HepG2 (cell line): ENCODE measurements at regions not wholly inside any gene's neighbourhood (a gene's known extent, or its start where the extent isn't known, plus 50 kb on each side); places are given as distances from the start of the nearest gene placed in this dataset.
"Not testable (repeated sequence)": the region's sequence is repeated elsewhere in the genome, so short reads cannot be mapped to it uniquely, and the experiment has no call there.

ENCODE experiments used
- ATAC-seq: fragments of 200-7000 bp; cut with Tn5 transposase; 3 replicates; pipeline ENCODE4 v1.9.1; 2020; ENCODE audit warnings: mild to moderate bottlenecking, moderate library complexity
- BruUV-seq: library from RNA; stranded (reverse); fragments of 400-500 nt; replicated peaks from 2 replicates; lab custom pipeline; 2021; lab: Mats Ljungman, UMichigan
- CTCF ChIA-PET: fragments of 300-600 bp; formaldehyde crosslinking; extraction: SDS; loops from one replicate; lab custom pipeline; 2021; ENCODE audit warnings: low total read pairs, inconsistent platforms, low intra/inter-chr PET ratio; lab: Yijun Ruan, JAX
- POLR2A ChIA-PET: fragments of 350-600 bp; sonication (Branson Sonifier 250); formaldehyde crosslinking; loops from one replicate; lab custom pipeline; 2020; ENCODE audit warnings: antibody characterized with exemption, inconsistent platforms; lab: Yijun Ruan, JAX
- DNase-seq: peaks from one replicate; pipeline ENCODE4 v3.0.0-alpha.2; 2015; ENCODE audit warnings: low spot score
- FAIRE-seq: peaks from 3 replicates; lab custom pipeline; 2011; peaks lifted over from hg19 to GRCh38; lab: Jason Lieb, UNC
- H2AFZ ChIP-seq: one replicate; pipeline ENCODE4 v1.6.1; 2011; ENCODE audit warnings: low read length, inconsistent platforms
- H3K27ac ChIP-seq: fragments of 300-600 bp; 3 replicates; pipeline ENCODE4 v1.8.0; 2011; ENCODE audit warnings: mixed run types, mild to moderate bottlenecking, mixed read lengths, low read length, inconsistent platforms; ENCODE audit not compliant: insufficient read depth; ENCODE audit errors: extremely low read length
- H3K27me3 ChIP-seq, 2 experiments: fragments of 200-600 bp in 1 of 2; 2 replicates in 1 of 2; 3 replicates in 1 of 2; pipeline versions ENCODE4 v1.6.0 to v1.8.0; 2011; ENCODE audit warnings: low read length in 2 of 2, mild to moderate bottlenecking in 2 of 2, moderate library complexity in 2 of 2, inconsistent platforms in 1 of 2; ENCODE audit not compliant: insufficient read depth in 2 of 2, control insufficient read depth in 1 of 2
- H3K36me3 ChIP-seq, 2 experiments: fragments of 200-600 bp in 1 of 2; replicated peaks in 1 of 2; 2 replicates in 1 of 2; 3 replicates in 1 of 2; pipeline versions ENCODE4 v1.5.1 to v1.8.0; 2011; ENCODE audit warnings: low read length in 2 of 2, inconsistent platforms in 1 of 2; ENCODE audit not compliant: insufficient read depth in 2 of 2, control insufficient read depth in 1 of 2
- H3K4me1 ChIP-seq: 2 replicates; pipeline ENCODE4 v1.5.1; 2012; ENCODE audit warnings: low read length, inconsistent platforms; ENCODE audit not compliant: insufficient read depth
- H3K4me2 ChIP-seq: 2 replicates; pipeline ENCODE4 v1.6.0; 2011; ENCODE audit warnings: low read depth, low read length, inconsistent platforms
- H3K4me3 ChIP-seq, 3 experiments: fragments of 200-600 bp in 1 of 3; sonication (generic), shearing (Covaris generic) in 1 of 3; replicated peaks in 1 of 3; 2 replicates each; pipeline ENCODE4 v1.5.1; 2011 to 2016; ENCODE audit warnings: low read length in 3 of 3, inconsistent platforms in 2 of 3, low read depth in 2 of 3, mild to moderate bottlenecking in 2 of 3, control low read depth in 1 of 3, mixed read lengths in 1 of 3; ENCODE audit not compliant: insufficient read depth in 1 of 3
- H3K79me2 ChIP-seq: one replicate; pipeline ENCODE4 v1.6.1; 2011; ENCODE audit warnings: low read length, inconsistent platforms; ENCODE audit not compliant: insufficient read depth
- H3K9ac ChIP-seq: 2 replicates; pipeline ENCODE4 v1.6.0; 2011; ENCODE audit warnings: mild to moderate bottlenecking, low read depth, low read length, inconsistent platforms; ENCODE audit not compliant: insufficient read depth
- H3K9me3 ChIP-seq: 2 replicates; pipeline ENCODE4 v1.5.1; 2012; ENCODE audit warnings: mild to moderate bottlenecking, low read length
- H4K20me1 ChIP-seq: 2 replicates; pipeline ENCODE4 v1.6.0; 2011; ENCODE audit warnings: inconsistent platforms, mild to moderate bottlenecking, low read length, moderate library complexity; ENCODE audit not compliant: insufficient read depth
- WGBS: methylation state at CpG from one replicate; pipeline ENCODE4 v1.1.6; 2017; ENCODE audit warnings: low lambda C conversion rate; 5-methylcytosine and 5-hydroxymethylcytosine counted together
- in situ Hi-C: cut with HindIII; loops from 2 replicates; pipeline ENCODE4 v1.10.0; 2017; ENCODE audit warnings: low pct_unique_long_range_greater_than_20kb; ENCODE audit not compliant: extremely low pct_ligation_motif_present
- intact Hi-C: fragments of 100-400 bp; cut with micrococcal nuclease; formaldehyde crosslinking; loops from one replicate; pipeline ENCODE4 v1.10.0; 2022; ENCODE audit not compliant: unreplicated experiment
- TF ChIP-seq, protein P1 (sequence below): sonication (generic); formaldehyde crosslinking; IDR thresholded peaks from 2 replicates; pipeline ENCODE4 v1.4.0; 2020; ENCODE audit warnings: mild to moderate bottlenecking, low read depth, missing genetic modification reagents

DNA sequence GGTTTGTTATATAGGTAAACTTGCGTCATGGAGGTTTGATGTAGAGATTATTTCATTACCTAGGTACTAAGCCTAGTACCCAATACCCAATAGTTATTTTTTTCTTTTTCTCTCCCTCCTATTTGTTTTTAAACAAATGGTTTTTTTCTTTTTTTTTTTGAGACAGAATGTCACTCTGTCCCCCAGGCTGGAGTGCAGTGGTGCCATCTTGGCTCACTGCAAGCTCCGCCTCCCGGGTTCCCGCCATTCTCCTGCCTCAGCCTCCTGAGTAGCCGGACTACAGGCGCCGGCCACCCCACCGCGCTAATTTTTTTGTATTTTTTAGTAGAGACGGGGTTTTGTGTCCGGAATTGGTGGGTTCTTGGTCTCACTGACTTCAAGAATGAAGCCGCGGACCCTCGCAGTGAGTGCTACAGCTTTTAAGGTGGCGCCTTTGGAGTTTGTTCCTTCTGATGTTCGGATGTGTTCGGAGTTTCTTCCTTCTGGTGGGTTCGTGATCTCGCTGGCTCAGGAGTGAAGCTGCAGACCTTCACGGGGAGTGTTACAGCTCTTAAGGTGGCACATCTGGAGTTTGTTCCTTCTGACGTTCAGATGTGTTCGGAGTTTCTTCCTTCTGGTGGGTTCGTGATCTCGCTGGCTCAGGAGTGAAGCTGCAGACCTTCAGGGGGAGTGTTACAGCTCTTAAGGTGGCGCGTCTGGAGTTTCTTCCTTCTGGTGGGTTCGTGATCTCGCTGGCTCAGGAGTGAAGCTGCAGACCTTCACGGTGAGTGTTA is 243.7 kb downstream of the PLA2G4A start:
- in situ Hi-C loops, H4K20me1 ChIP-seq, CTCF ChIA-PET, H3K79me2 ChIP-seq, H3K4me2 ChIP-seq, H3K27me3 ChIP-seq, DNase-seq, FAIRE-seq, H3K4me1 ChIP-seq, BruUV-seq, H3K27ac ChIP-seq, H3K9ac ChIP-seq, ATAC-seq, POLR2A ChIA-PET, H3K36me3 ChIP-seq, intact Hi-C loops, H3K4me3 ChIP-seq, H2AFZ ChIP-seq, H3K9me3 ChIP-seq: not testable (repeated sequence)
- WGBS, result 46% methylated on average over 22 of the region's 29 CpGs
- TF ChIP-seq, protein P1, sequence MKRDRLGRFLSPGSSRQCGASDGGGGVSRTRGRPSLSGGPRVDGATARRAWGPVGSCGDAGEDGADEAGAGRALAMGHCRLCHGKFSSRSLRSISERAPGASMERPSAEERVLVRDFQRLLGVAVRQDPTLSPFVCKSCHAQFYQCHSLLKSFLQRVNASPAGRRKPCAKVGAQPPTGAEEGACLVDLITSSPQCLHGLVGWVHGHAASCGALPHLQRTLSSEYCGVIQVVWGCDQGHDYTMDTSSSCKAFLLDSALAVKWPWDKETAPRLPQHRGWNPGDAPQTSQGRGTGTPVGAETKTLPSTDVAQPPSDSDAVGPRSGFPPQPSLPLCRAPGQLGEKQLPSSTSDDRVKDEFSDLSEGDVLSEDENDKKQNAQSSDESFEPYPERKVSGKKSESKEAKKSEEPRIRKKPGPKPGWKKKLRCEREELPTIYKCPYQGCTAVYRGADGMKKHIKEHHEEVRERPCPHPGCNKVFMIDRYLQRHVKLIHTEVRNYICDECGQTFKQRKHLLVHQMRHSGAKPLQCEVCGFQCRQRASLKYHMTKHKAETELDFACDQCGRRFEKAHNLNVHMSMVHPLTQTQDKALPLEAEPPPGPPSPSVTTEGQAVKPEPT (CRISPR knock-in tag), result peak; percentile 40; the same call in 1 of the 2 replicates

DNA sequence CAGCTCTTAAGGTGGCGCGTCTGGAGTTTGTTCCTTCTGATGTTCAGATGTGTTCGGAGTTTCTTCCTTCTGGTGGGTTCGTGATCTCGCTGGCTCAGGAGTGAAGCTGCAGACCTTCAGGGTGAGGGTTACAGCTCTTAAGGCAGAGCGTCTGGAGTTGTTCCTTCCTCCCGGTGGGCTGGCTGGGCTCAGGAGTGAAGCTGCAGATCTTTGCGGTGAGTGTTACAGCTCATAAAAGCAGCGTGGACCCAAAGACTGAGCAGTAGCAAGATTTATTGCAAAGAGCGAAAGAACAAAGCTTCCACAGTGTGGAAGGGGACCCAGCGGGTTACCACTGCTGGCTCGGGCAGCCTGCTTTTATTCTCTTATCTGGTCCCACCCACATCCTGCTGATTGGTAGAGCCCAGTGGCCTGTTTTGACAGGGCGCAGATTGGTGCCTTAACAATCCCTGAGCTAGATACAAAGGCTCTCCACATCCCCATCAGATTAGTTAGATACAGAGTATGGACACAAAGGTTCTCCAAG is 244.3 kb downstream of the PLA2G4A start:
- H3K4me1 ChIP-seq, H3K9me3 ChIP-seq, FAIRE-seq, H3K27me3 ChIP-seq, H2AFZ ChIP-seq, BruUV-seq, POLR2A ChIA-PET, H4K20me1 ChIP-seq, ATAC-seq, H3K27ac ChIP-seq, H3K79me2 ChIP-seq, CTCF ChIA-PET, in situ Hi-C loops, intact Hi-C loops, H3K36me3 ChIP-seq, H3K9ac ChIP-seq, DNase-seq, H3K4me3 ChIP-seq, H3K4me2 ChIP-seq: not testable (repeated sequence)
- 59% methylated on average over 13 of the region's 13 CpGs for WGBS

DNA sequence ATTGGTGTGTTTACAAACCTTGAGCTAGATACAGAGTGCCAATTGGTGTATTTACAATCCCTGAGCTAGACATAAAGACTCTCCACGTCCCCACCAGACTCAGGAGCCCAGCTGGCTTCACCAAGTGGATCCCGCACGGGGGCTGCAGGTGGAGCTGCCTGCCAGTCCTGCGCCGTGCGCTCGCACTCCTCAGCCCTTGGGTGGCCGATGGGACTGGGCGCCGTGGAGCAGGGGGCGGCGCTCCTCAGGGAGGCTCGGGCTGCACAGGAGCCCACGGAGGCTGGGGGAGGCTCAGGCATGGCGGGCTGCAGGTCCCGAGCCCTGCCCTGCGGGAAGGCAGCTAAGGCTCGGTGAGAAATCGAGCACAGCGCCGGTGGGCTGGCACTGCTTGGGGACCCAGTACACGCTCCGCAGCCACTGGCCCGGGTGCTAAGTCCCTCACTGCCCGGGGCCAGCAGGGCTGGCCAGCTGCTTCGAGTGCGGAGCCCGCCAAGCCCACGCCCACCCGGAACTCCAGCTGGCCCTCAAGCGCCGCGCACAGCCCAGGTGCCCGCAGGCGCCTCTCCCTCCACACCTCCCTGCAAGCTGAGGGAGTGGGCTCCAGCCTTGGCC is 245.0 kb downstream of the PLA2G4A start:
- FAIRE-seq, DNase-seq, H3K4me3 ChIP-seq, H2AFZ ChIP-seq, in situ Hi-C loops, intact Hi-C loops, H4K20me1 ChIP-seq, H3K4me1 ChIP-seq, H3K79me2 ChIP-seq, H3K9me3 ChIP-seq, H3K27me3 ChIP-seq, H3K4me2 ChIP-seq, H3K9ac ChIP-seq, H3K36me3 ChIP-seq, POLR2A ChIA-PET, H3K27ac ChIP-seq, BruUV-seq, CTCF ChIA-PET, ATAC-seq: not testable (repeated sequence)
- WGBS, result 75% methylated on average over 12 of the region's 35 CpGs
